CD4-positive, alpha-beta T cell (primary cell): ENCODE measurements at regions not wholly inside any gene's neighbourhood (a gene's known extent, or its start where the extent isn't known, plus 50 kb on each side); places are given as distances from the start of the nearest gene placed in this dataset.

Experiments
- ATAC-seq: fragments of 200-7000 bp; cut with Tn5 transposase; one replicate; pipeline ENCODE4 v1.10.0; 2022; ENCODE audit warnings: mild to moderate bottlenecking; ENCODE audit not compliant: poor library complexity
- CTCF ChIA-PET: fragments of 350-600 bp; sonication (Branson Sonifier 250); formaldehyde crosslinking; loops from one replicate; lab custom pipeline; 2021; ENCODE audit warnings: antibody characterized with exemption, inconsistent platforms; lab: Charles Lee
- POLR2A ChIA-PET: fragments of 350-600 bp; sonication (Branson Sonifier 250); formaldehyde crosslinking; loops from one replicate; lab custom pipeline; 2021; ENCODE audit warnings: antibody characterized with exemption, inconsistent platforms; lab: Charles Lee
- DNase-seq, 14 experiments: peaks; one replicate each; pipeline ENCODE4 v3.0.0-alpha.2; 2013 to 2020; ENCODE audit warnings: mixed read lengths in 2 of 14
- H3K27ac ChIP-seq, 2 donors: one replicate each; pipeline versions ENCODE4 v1.5.1 to v1.7.0; 2013; ENCODE audit warnings: low read length in 2 of 2, low read depth in 1 of 2, mild to moderate bottlenecking in 1 of 2
- H3K27me3 ChIP-seq, 2 experiments: 1 replicate in 1 of 2; 2 replicates in 1 of 2; pipeline versions ENCODE4 v1.6.1 to v1.7.0; 2013; ENCODE audit warnings: low read length in 2 of 2, control low read depth in 1 of 2, mild to moderate bottlenecking in 1 of 2, moderate library complexity in 1 of 2; ENCODE audit not compliant: insufficient read depth in 2 of 2, control insufficient read depth in 1 of 2
- H3K36me3 ChIP-seq: one replicate; pipeline ENCODE4 v1.6.1; 2013; ENCODE audit warnings: low read length, control low read depth; ENCODE audit not compliant: insufficient read depth
- H3K4me1 ChIP-seq: one replicate; pipeline ENCODE4 v1.6.1; 2013; ENCODE audit warnings: low read length, control low read depth; ENCODE audit not compliant: insufficient read depth
- H3K4me3 ChIP-seq: one replicate; pipeline ENCODE4 v1.5.1; 2013; ENCODE audit warnings: mild to moderate bottlenecking, low read length, moderate library complexity
- H3K9me3 ChIP-seq, 2 experiments: 1 replicate in 1 of 2; 2 replicates in 1 of 2; pipeline versions ENCODE4 v1.6.1 to v1.7.0; 2013; ENCODE audit warnings: low read length in 2 of 2, mild to moderate bottlenecking in 2 of 2, control low read depth in 1 of 2, moderate library complexity in 1 of 2; ENCODE audit not compliant: control insufficient read depth in 1 of 2, insufficient read depth in 1 of 2
- H3K27ac Mint-ChIP-seq: one replicate; pipeline ENCODE4 v1.8.0; 2020; ENCODE audit warnings: mixed read lengths
- H3K27me3 Mint-ChIP-seq: one replicate; pipeline ENCODE4 v1.8.0; 2021; ENCODE audit warnings: mixed read lengths
- H3K36me3 Mint-ChIP-seq: one replicate; pipeline ENCODE4 v1.8.0; 2021; ENCODE audit warnings: low read depth, mixed read lengths
- H3K4me1 Mint-ChIP-seq: one replicate; pipeline ENCODE4 v1.8.0; 2021; ENCODE audit warnings: low read depth, mixed read lengths
- H3K4me3 Mint-ChIP-seq: one replicate; pipeline ENCODE4 v1.8.0; 2020; ENCODE audit warnings: mild to moderate bottlenecking, mixed read lengths
- H3K9me3 Mint-ChIP-seq: one replicate; pipeline ENCODE4 v1.8.0; 2020; ENCODE audit warnings: mixed read lengths
- intact Hi-C, 2 experiments: fragments of 100-400 bp; cut with DNase I in 1 of 2; cut with micrococcal nuclease in 1 of 2; formaldehyde crosslinking; loops; one replicate each; pipeline versions ENCODE4 v1.15.1 to v1.9.0; 2023 to 2025; cut with DNase I, micrococcal nuclease
- TF ChIP-seq, protein P1 (sequence below): fragments of 200-600 bp; IDR thresholded peaks from one replicate; pipeline ENCODE4 v1.8.0; 2022; ENCODE audit warnings: antibody characterized with exemption, mild to moderate bottlenecking

DNA sequence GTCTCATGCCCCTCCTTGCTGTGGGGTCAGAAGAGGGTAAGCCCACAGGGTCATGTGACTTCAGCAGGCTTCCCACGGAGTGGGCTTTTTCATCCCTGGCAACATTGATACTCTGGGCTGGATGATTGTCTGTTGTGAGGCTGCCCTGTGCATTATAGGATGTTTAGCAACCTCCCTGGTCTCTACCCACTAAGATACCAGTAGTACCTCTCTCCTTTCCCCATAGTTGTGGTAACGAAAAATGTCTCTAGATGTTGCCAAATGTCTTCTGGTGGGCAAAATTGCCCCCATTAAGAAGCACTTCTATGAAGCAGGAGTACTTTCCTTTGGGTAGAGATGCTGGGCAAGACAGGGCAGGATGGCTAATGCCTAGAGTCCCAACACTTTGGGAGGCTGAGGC, 232.5 kb upstream of the ZNF217 start:
- H3K4me1 ChIP-seq, result peaks cover 7% of the 10 kb centered on the region
- Mint-ChIP-seq H3K4me3 (no peak overlapping the region), H3K4me1 (peaks cover 40% of the 10 kb centered on the region), H3K36me3 (no peaks in the 10 kb centered on the region), H3K27ac (no peak overlapping the region), H3K9me3 (no peaks in the 10 kb centered on the region), H3K27me3 (no peaks in the 10 kb centered on the region)
- H3K4me3 ChIP-seq, result no peak overlapping the region
- TF ChIP-seq, protein P1, sequence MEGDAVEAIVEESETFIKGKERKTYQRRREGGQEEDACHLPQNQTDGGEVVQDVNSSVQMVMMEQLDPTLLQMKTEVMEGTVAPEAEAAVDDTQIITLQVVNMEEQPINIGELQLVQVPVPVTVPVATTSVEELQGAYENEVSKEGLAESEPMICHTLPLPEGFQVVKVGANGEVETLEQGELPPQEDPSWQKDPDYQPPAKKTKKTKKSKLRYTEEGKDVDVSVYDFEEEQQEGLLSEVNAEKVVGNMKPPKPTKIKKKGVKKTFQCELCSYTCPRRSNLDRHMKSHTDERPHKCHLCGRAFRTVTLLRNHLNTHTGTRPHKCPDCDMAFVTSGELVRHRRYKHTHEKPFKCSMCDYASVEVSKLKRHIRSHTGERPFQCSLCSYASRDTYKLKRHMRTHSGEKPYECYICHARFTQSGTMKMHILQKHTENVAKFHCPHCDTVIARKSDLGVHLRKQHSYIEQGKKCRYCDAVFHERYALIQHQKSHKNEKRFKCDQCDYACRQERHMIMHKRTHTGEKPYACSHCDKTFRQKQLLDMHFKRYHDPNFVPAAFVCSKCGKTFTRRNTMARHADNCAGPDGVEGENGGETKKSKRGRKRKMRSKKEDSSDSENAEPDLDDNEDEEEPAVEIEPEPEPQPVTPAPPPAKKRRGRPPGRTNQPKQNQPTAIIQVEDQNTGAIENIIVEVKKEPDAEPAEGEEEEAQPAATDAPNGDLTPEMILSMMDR, result no peak
- no peak for ATAC-seq
- ChIA-PET CTCF (no interaction called here), POLR2A (no interaction called here)
- intact Hi-C loops, result loop anchor here (5.0 kb wide), 1 partner anchor 41 kb away; no protein-coding TSS in a partner anchor
- no peak for DNase-seq
- H3K9me3 ChIP-seq, result no peaks in the 10 kb centered on the region
- no peak overlapping the region for H3K27ac ChIP-seq
- no peaks in the 10 kb centered on the region for H3K27me3 ChIP-seq
- H3K36me3 ChIP-seq, result no peaks in the 10 kb centered on the region

DNA sequence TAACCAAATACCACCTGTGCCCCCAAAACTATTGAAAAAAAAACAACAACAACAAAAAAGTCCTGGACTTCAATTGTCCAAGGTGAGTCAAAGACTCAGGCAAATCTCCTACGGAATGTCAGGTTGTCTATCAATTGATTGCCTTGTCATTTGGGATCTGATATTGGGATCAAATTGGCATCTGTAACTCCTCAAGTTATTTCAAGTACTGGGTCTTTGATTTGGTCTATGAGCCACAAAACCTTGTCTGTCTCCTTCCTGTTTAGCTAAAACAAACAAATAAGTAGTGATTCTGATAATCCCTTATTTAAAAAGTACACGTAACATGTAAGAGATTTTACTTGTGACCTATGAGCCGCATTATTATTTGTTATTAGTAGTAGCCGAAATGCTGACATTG, 231.6 kb upstream of the ZNF217 start:
- ATAC-seq (no peak), DNase-seq (no peak)
- H3K4me3 Mint-ChIP-seq, result no peak overlapping the region
- intact Hi-C loops, result loop anchor here (5.0 kb wide), 1 partner anchor 42 kb away; no protein-coding TSS in a partner anchor
- no peak overlapping the region for H3K4me3 ChIP-seq
- H3K9me3 Mint-ChIP-seq, result no peaks in the 10 kb centered on the region
- TF ChIP-seq, protein P1, result no peak
- H3K36me3 ChIP-seq, result no peaks in the 10 kb centered on the region
- H3K27me3 Mint-ChIP-seq, result no peaks in the 10 kb centered on the region
- H3K4me1 ChIP-seq, result peaks cover 7% of the 10 kb centered on the region
- ChIA-PET POLR2A (no interaction called here), CTCF (no interaction called here)
- no peak overlapping the region for H3K27ac Mint-ChIP-seq
- no peaks in the 10 kb centered on the region for H3K27me3 ChIP-seq
- H3K27ac ChIP-seq, result no peak overlapping the region
- peaks cover 32% of the 10 kb centered on the region for H3K4me1 Mint-ChIP-seq
- peaks cover 0 to under 1% of the 10 kb centered on the region in 2 experiments for H3K9me3 ChIP-seq
- H3K36me3 Mint-ChIP-seq, result no peaks in the 10 kb centered on the region

DNA sequence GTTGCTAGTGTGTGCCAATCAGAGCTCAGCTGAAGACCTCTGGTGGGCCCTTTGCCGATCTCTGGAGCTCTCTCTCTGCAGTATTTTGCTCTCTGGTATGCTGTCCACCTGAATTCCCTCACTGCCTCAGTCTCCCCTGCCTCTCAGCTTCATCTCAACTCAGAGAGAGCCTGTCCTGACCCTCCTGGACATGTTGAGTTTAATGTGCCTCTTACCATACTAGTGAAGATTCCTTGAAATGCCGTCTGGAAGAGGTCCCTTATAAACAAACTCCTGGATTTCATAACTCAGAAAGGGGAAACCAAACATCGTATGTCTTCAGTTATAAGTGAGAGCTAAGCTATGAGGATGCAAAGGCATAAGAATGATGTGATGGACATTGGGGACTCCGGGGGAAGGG, 231.1 kb upstream of the ZNF217 start:
- CTCF ChIA-PET, result no interaction called here

More for the DNA sequence above, 231.1 kb upstream of the ZNF217 start:
- intact Hi-C loops, result loop anchor here (5.0 kb wide), 1 partner anchor 43 kb away; no protein-coding TSS in a partner anchor
- Histone ChIP-seq H3K4me3 (no peak overlapping the region), H3K9me3 (peaks cover 0 to 5% of the 10 kb centered on the region in 2 experiments), H3K36me3 (no peaks in the 10 kb centered on the region), H3K27me3 (no peaks in the 10 kb centered on the region), H3K4me1 (peaks cover 7% of the 10 kb centered on the region), H3K27ac (no peak overlapping the region)
- H3K9me3 Mint-ChIP-seq, result no peaks in the 10 kb centered on the region
- H3K4me3 Mint-ChIP-seq, result no peak overlapping the region
- TF ChIP-seq, protein P1, result no peak
- no peak for DNase-seq
- H3K27me3 Mint-ChIP-seq, result no peaks in the 10 kb centered on the region
- POLR2A ChIA-PET, result interaction anchor here (0.6 kb wide), 1 partner anchor 10 kb away, joined by 3 read pairs; no protein-coding TSS in a partner anchor
- H3K4me1 Mint-ChIP-seq, result peaks cover 27% of the 10 kb centered on the region
- H3K27ac Mint-ChIP-seq, result no peak overlapping the region
- H3K36me3 Mint-ChIP-seq, result no peaks in the 10 kb centered on the region
- no peak for ATAC-seq
